ENCODE measurements at regions not wholly inside any gene's neighbourhood (a gene's known extent, or its start where the extent isn't known, plus 50 kb on each side); places are given as distances from the start of the nearest gene placed in this dataset.

GRCh38 chr5:51024263-51024662 is 357.8 kb downstream of the PARP8 start:
- H3K4me1 ChIP-seq (ENCODE audit: control insufficient read depth, insufficient read depth, low read length) = no peaks in the 10 kb centered on the region
- no peaks in the 10 kb centered on the region for H3K36me3 ChIP-seq (ENCODE audit: control insufficient read depth in 2 of 2, insufficient read depth in 1 of 2, low read length in 2 of 2)
- ChIA-PET POLR2A (no interaction called here), CTCF (interaction anchor here (1.0 kb wide), 1 partner anchor 11 kb away, joined by 4 read pairs; no protein-coding TSS in a partner anchor)
- no peak for TF ChIP-seq INSM2 (tag by site-specific recombination; IDR thresholded peaks at IDR 0.05)
- no peak overlapping the region for H3K27ac ChIP-seq (ENCODE audit: extremely low read depth, low read depth, low read length)
- no peak overlapping the region for H3K4me3 ChIP-seq (ENCODE audit: low read depth, low read length)
- no peaks in the 10 kb centered on the region for H3K9me3 ChIP-seq (ENCODE audit: control insufficient read depth, insufficient read depth, low read depth, low read length)

GRCh38 chr5:51027271-51027670 is 356.0 kb upstream of the ISL1 start:
- Histone ChIP-seq H3K4me1 (ENCODE audit: control insufficient read depth, insufficient read depth, low read length) (no peaks in the 10 kb centered on the region), H3K9me3 (ENCODE audit: control insufficient read depth, insufficient read depth, low read depth, low read length) (no peaks in the 10 kb centered on the region), H3K36me3 (ENCODE audit: control insufficient read depth in 2 of 2, insufficient read depth in 1 of 2, low read length in 2 of 2) (no peaks in the 10 kb centered on the region), H3K27ac (ENCODE audit: extremely low read depth, low read depth, low read length) (no peak overlapping the region), H3K4me3 (ENCODE audit: low read depth, low read length) (no peak overlapping the region)
- TF ChIP-seq, protein P1, sequence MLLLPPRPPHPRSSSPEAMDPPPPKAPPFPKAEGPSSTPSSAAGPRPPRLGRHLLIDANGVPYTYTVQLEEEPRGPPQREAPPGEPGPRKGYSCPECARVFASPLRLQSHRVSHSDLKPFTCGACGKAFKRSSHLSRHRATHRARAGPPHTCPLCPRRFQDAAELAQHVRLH (tag by site-specific recombination; IDR thresholded peaks at IDR 0.05) = no peak
- TF ChIP-seq ZNF239 (tag by site-specific recombination; IDR thresholded peaks at IDR 0.05) (no peak), ZNF529 (tag by site-specific recombination; IDR thresholded peaks at IDR 0.05; ENCODE audit: insufficient replicate concordance) (no peak), ZNF292 (tag by site-specific recombination; IDR thresholded peaks at IDR 0.05; ENCODE audit: borderline replicate concordance, low read depth) (no peak), ZNF571 (tag by site-specific recombination; IDR thresholded peaks at IDR 0.05) (no peak), ZNF37A (tag by site-specific recombination; IDR thresholded peaks at IDR 0.05) (no peak), ELK4 (IDR thresholded peaks at IDR 0.05; ENCODE audit: borderline replicate concordance, low read depth, low read length) (no peak), ZNF157 (tag by site-specific recombination; IDR thresholded peaks at IDR 0.05) (no peak), ZBTB17 (tag by site-specific recombination; IDR thresholded peaks at IDR 0.05) (no peak), ZNF791 (tag by site-specific recombination; IDR thresholded peaks at IDR 0.05) (no peak), ZNF621 (tag by site-specific recombination; IDR thresholded peaks at IDR 0.05) (no peak), RBAK (tag by site-specific recombination; IDR thresholded peaks at IDR 0.05) (no peak), ZNF514 (tag by site-specific recombination; IDR thresholded peaks at IDR 0.05) (no peak)
- TF ChIP-seq, protein P2, sequence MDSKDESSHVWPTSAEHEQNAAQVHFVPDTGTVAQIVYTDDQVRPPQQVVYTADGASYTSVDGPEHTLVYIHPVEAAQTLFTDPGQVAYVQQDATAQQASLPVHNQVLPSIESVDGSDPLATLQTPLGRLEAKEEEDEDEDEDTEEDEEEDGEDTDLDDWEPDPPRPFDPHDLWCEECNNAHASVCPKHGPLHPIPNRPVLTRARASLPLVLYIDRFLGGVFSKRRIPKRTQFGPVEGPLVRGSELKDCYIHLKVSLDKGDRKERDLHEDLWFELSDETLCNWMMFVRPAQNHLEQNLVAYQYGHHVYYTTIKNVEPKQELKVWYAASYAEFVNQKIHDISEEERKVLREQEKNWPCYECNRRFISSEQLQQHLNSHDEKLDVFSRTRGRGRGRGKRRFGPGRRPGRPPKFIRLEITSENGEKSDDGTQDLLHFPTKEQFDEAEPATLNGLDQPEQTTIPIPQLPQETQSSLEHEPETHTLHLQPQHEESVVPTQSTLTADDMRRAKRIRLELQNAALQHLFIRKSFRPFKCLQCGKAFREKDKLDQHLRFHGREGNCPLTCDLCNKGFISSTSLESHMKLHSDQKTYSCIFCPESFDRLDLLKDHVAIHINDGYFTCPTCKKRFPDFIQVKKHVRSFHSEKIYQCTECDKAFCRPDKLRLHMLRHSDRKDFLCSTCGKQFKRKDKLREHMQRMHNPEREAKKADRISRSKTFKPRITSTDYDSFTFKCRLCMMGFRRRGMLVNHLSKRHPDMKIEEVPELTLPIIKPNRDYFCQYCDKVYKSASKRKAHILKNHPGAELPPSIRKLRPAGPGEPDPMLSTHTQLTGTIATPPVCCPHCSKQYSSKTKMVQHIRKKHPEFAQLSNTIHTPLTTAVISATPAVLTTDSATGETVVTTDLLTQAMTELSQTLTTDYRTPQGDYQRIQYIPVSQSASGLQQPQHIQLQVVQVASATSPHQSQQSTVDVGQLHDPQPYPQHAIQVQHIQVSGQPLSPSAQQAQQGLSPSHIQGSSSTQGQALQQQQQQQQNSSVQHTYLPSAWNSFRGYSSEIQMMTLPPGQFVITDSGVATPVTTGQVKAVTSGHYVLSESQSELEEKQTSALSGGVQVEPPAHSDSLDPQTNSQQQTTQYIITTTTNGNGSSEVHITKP (tag by site-specific recombination; IDR thresholded peaks at IDR 0.05) = no peak
- TF ChIP-seq, protein P3, sequence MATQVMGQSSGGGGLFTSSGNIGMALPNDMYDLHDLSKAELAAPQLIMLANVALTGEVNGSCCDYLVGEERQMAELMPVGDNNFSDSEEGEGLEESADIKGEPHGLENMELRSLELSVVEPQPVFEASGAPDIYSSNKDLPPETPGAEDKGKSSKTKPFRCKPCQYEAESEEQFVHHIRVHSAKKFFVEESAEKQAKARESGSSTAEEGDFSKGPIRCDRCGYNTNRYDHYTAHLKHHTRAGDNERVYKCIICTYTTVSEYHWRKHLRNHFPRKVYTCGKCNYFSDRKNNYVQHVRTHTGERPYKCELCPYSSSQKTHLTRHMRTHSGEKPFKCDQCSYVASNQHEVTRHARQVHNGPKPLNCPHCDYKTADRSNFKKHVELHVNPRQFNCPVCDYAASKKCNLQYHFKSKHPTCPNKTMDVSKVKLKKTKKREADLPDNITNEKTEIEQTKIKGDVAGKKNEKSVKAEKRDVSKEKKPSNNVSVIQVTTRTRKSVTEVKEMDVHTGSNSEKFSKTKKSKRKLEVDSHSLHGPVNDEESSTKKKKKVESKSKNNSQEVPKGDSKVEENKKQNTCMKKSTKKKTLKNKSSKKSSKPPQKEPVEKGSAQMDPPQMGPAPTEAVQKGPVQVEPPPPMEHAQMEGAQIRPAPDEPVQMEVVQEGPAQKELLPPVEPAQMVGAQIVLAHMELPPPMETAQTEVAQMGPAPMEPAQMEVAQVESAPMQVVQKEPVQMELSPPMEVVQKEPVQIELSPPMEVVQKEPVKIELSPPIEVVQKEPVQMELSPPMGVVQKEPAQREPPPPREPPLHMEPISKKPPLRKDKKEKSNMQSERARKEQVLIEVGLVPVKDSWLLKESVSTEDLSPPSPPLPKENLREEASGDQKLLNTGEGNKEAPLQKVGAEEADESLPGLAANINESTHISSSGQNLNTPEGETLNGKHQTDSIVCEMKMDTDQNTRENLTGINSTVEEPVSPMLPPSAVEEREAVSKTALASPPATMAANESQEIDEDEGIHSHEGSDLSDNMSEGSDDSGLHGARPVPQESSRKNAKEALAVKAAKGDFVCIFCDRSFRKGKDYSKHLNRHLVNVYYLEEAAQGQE (tag by site-specific recombination; IDR thresholded peaks at IDR 0.05) = no peak
- TF ChIP-seq, protein P4, sequence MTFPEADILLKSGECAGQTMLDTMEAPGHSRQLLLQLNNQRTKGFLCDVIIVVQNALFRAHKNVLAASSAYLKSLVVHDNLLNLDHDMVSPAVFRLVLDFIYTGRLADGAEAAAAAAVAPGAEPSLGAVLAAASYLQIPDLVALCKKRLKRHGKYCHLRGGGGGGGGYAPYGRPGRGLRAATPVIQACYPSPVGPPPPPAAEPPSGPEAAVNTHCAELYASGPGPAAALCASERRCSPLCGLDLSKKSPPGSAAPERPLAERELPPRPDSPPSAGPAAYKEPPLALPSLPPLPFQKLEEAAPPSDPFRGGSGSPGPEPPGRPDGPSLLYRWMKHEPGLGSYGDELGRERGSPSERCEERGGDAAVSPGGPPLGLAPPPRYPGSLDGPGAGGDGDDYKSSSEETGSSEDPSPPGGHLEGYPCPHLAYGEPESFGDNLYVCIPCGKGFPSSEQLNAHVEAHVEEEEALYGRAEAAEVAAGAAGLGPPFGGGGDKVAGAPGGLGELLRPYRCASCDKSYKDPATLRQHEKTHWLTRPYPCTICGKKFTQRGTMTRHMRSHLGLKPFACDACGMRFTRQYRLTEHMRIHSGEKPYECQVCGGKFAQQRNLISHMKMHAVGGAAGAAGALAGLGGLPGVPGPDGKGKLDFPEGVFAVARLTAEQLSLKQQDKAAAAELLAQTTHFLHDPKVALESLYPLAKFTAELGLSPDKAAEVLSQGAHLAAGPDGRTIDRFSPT (tag by site-specific recombination; IDR thresholded peaks at IDR 0.05) = no peak
- CTCF ChIA-PET = no interaction called here
- POLR2A ChIA-PET = no interaction called here
